ENCODE measurements at regions not wholly inside any gene's neighbourhood (a gene's known extent, or its start where the extent isn't known, plus 50 kb on each side); places are given as distances from the start of the nearest gene placed in this dataset.

- no peaks in the 10 kb centered on the region for H3K9me3 ChIP-seq
- H3K36me3 ChIP-seq (replicated peaks in 1 of 2; ENCODE audit: insufficient read depth in 1 of 2, low read depth in 2 of 2): no peaks in the 10 kb centered on the region
- no peaks in the 10 kb centered on the region for H3K27me3 ChIP-seq
- no peak overlapping the region for H3K27ac ChIP-seq
- ATAC-seq: no peak
- H3K4me3 ChIP-seq: no peak overlapping the region
- peaks cover 11% of the 10 kb centered on the region for H3K4me1 ChIP-seq
- TF ChIP-seq CTCF (IDR thresholded peaks at IDR 0.05) (no peak), POLR2A (IDR thresholded peaks at IDR 0.05) (no peak)
- intact Hi-C loops (cut with DNase I): no loop called here
- WGBS, 2 donors: 38 to 70% methylated on average over 1 of the region's 1 CpG
- no peak for DNase-seq
Measured at GRCh38 chr16:50956637-50957036, 194.4 kb downstream of the SALL1 start.

- Histone ChIP-seq H3K9me3 (no peaks in the 10 kb centered on the region), H3K27ac (no peak overlapping the region), H3K36me3 (replicated peaks in 1 of 2; ENCODE audit: insufficient read depth in 1 of 2, low read depth in 2 of 2) (no peaks in the 10 kb centered on the region), H3K4me3 (no peak overlapping the region), H3K27me3 (no peaks in the 10 kb centered on the region), H3K4me1 (peaks cover under 1% of the 10 kb centered on the region)
- no peak for ATAC-seq
- intact Hi-C loops (cut with DNase I): no loop called here
- 39 to 53% methylated on average over 2 of the region's 2 CpGs for WGBS, 2 donors
- no peak for TF ChIP-seq POLR2A (IDR thresholded peaks at IDR 0.05)
- no peak for TF ChIP-seq CTCF (IDR thresholded peaks at IDR 0.05)
- DNase-seq: no peak
Measured at GRCh38 chr16:50955311-50955710, 195.8 kb downstream of the SALL1 start.

DNA sequence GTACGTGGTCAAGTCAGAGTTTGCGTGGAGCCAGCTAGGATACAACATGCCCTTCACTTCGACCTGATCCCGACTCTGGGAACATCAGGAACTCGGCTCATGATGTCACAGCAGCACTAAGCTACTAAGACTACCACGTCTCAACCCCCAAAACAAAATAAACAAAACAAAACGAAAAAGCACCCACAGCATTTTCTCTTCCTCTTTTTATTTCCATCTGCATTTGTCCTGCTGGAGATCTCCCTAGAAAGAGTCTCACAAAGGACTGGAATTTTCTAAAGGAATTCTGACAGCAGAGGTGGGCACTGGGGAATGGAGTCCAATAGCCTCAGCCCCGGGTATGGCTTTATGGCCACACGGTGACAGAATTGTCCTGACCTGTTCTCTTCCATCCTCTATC is 196.6 kb downstream of the SALL1 start:
- ATAC-seq (no peak), DNase-seq (no peak)
- Histone ChIP-seq H3K4me1 (no peaks in the 10 kb centered on the region), H3K36me3 (replicated peaks in 1 of 2; ENCODE audit: insufficient read depth in 1 of 2, low read depth in 2 of 2) (no peaks in the 10 kb centered on the region), H3K27ac (no peak overlapping the region), H3K4me3 (no peak overlapping the region), H3K9me3 (no peaks in the 10 kb centered on the region), H3K27me3 (no peaks in the 10 kb centered on the region)
- intact Hi-C loops (cut with DNase I): no loop called here
- 63 to 76% methylated on average over 9 of the region's 9 CpGs for WGBS, 2 donors
- TF ChIP-seq POLR2A (IDR thresholded peaks at IDR 0.05) (no peak), CTCF (IDR thresholded peaks at IDR 0.05) (no peak)

DNA sequence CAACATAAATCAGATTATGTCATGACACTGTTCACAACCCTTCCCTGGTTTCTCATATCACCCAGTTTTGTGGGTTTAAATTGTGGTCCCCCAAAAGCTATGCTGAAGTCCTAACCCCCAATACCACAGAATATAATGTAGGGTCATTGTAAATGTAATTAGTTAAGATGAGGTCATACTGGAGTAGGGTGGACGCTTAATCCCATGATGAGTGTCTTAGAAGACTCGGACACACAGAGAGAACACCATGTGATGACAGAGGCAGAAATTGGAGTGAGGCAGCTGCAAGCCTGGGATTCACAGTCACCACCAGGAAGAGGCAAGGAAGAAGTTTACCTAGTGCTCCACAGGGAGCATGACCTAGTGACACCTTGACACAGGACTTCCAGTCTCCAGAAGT is 197.8 kb downstream of the SALL1 start:
- no peaks in the 10 kb centered on the region for H3K36me3 ChIP-seq (replicated peaks in 1 of 2; ENCODE audit: insufficient read depth in 1 of 2, low read depth in 2 of 2)
- 85 to 97% methylated on average over 2 of the region's 2 CpGs for WGBS, 2 donors
- no peak for DNase-seq
- TF ChIP-seq CTCF (IDR thresholded peaks at IDR 0.05): no peak
- TF ChIP-seq POLR2A (IDR thresholded peaks at IDR 0.05): no peak
- H3K4me3 ChIP-seq: no peak overlapping the region
- no peak overlapping the region for H3K27ac ChIP-seq
- no peaks in the 10 kb centered on the region for H3K4me1 ChIP-seq
- ATAC-seq: no peak
- no peaks in the 10 kb centered on the region for H3K9me3 ChIP-seq
- intact Hi-C loops (cut with DNase I): no loop called here
- H3K27me3 ChIP-seq: no peaks in the 10 kb centered on the region

GRCh38 chr16:50950955-50951354 is 200.1 kb downstream of the SALL1 start:
- no peak overlapping the region for H3K27ac ChIP-seq
- no peaks in the 10 kb centered on the region for H3K36me3 ChIP-seq (replicated peaks in 1 of 2; ENCODE audit: insufficient read depth in 1 of 2, low read depth in 2 of 2)
- DNase-seq (no peak), ATAC-seq (no peak)
- H3K4me1 ChIP-seq: no peaks in the 10 kb centered on the region
- no peak for TF ChIP-seq CTCF (IDR thresholded peaks at IDR 0.05)
- no peak for TF ChIP-seq POLR2A (IDR thresholded peaks at IDR 0.05)
- intact Hi-C loops (cut with DNase I): no loop called here
- H3K4me3 ChIP-seq: no peak overlapping the region
- H3K9me3 ChIP-seq: no peaks in the 10 kb centered on the region
- H3K27me3 ChIP-seq: no peaks in the 10 kb centered on the region
- WGBS, 2 donors: 71 to 84% methylated on average over 3 of the region's 3 CpGs
